Neural progenitor cell (in vitro differentiated cells): ENCODE measurements at regions not wholly inside any gene's neighbourhood (a gene's known extent, or its start where the extent isn't known, plus 50 kb on each side); places are given as distances from the start of the nearest gene placed in this dataset.

Source experiments
- EZH2 ChIP-seq: fragments of 200-600 bp; sonication (generic); IDR thresholded peaks from 2 replicates; pipeline ENCODE4 v1.6.1; 2017; ENCODE audit warnings: antibody characterized with exemption, mild to moderate bottlenecking, moderate library complexity
- EZH2phosphoT487 ChIP-seq: fragments of 200-600 bp; sonication (generic); IDR thresholded peaks from 2 replicates; pipeline ENCODE4 v1.6.1; 2017; ENCODE audit warnings: antibody characterized with exemption
- TF ChIP-seq, protein P1 (sequence below): fragments of 200-600 bp; sonication (generic); IDR thresholded peaks from 2 replicates; pipeline ENCODE4 v1.5.1; 2017; ENCODE audit warnings: antibody characterized with exemption, mild to moderate bottlenecking

DNA sequence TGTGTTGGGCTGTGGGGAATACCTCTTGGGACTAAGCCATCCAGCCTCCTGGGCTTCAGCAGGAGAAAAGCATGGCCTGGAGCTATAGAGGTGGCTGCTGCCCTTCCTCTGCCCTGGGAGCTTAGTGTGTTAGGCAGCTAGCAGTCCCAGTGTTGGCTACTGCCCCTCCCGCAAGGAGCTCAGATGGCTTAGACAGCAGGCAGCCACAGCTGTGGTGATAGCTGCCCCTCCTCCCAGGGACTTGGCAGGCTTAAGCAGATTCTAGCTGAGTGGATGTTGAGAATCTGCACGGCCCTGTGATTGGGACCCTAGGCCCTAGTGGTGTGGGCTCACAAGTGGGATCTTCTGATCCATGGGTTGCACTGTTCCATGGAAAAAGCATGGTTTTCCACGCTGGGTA lies 264.5 kb downstream of the TDRD3 start:
- TF ChIP-seq, protein P1, sequence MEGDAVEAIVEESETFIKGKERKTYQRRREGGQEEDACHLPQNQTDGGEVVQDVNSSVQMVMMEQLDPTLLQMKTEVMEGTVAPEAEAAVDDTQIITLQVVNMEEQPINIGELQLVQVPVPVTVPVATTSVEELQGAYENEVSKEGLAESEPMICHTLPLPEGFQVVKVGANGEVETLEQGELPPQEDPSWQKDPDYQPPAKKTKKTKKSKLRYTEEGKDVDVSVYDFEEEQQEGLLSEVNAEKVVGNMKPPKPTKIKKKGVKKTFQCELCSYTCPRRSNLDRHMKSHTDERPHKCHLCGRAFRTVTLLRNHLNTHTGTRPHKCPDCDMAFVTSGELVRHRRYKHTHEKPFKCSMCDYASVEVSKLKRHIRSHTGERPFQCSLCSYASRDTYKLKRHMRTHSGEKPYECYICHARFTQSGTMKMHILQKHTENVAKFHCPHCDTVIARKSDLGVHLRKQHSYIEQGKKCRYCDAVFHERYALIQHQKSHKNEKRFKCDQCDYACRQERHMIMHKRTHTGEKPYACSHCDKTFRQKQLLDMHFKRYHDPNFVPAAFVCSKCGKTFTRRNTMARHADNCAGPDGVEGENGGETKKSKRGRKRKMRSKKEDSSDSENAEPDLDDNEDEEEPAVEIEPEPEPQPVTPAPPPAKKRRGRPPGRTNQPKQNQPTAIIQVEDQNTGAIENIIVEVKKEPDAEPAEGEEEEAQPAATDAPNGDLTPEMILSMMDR = no peak
- TF ChIP-seq EZH2 (no peak), EZH2phosphoT487 (no peak)
